GM21423 (cell line): ENCODE measurements at regions not wholly inside any gene's neighbourhood (a gene's known extent, or its start where the extent isn't known, plus 50 kb on each side); places are given as distances from the start of the nearest gene placed in this dataset.
"Not testable (repeated sequence)": the region's sequence is repeated elsewhere in the genome, so short reads cannot be mapped to it uniquely, and the experiment has no call there.

Source experiments
- ATAC-seq: cut with Tn5 transposase; IDR thresholded peaks from one replicate; pipeline ENCODE4 v1.9.1; 2021; ENCODE audit warnings: mild to moderate bottlenecking, moderate library complexity; ENCODE audit not compliant: unreplicated experiment

DNA sequence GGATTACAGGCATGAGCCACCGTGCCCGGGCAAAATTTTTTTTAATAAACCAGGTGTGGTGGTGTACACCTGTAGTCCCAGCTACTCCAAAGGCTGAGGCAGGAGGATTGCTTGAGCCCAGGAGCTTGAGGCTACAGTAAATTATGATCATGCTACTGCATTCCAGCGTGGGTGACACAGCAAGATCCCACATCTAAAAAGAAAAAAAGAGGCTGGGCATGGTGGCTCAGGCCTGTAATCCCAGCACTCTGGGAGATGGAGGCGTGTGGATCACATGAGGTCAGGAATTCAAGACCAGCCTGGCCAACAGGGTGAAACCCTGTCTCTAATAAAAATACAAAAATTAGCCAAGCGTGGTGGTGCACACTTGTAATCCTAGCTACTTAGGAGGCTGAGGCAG lies 125.6 kb downstream of the ZNF281 start:
- not testable (repeated sequence) for ATAC-seq

DNA sequence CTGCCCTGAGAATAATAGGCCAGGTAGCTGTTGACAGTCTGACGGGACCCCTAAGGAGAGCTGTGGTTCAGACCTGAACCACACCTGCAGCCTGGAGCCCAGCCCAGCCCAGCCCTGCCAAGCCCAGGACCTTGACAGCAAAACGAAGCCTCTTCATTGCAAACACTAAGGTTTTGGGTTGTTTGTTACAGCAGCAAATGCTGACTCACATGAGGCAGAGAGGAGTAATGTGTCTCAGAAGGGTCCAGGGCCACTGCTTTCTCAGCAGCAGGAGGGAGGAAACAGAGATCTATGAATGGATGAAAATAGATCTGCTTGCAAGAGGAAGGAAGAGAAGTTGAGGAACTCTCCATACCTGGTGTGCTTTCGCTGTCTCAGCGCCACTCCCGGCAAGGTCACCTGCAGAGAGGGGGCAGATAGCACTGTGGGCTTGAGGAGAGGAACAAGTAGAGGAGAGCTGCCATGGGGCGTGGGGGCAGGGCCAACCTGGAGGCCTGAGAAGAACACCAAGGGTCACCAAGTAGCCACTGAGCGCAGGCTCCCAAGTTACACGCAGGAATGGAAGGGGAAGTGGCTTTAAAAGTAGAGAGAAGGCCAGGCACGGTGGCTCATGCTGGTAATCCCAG lies 127.2 kb downstream of the ZNF281 start:
- no peak for ATAC-seq

DNA sequence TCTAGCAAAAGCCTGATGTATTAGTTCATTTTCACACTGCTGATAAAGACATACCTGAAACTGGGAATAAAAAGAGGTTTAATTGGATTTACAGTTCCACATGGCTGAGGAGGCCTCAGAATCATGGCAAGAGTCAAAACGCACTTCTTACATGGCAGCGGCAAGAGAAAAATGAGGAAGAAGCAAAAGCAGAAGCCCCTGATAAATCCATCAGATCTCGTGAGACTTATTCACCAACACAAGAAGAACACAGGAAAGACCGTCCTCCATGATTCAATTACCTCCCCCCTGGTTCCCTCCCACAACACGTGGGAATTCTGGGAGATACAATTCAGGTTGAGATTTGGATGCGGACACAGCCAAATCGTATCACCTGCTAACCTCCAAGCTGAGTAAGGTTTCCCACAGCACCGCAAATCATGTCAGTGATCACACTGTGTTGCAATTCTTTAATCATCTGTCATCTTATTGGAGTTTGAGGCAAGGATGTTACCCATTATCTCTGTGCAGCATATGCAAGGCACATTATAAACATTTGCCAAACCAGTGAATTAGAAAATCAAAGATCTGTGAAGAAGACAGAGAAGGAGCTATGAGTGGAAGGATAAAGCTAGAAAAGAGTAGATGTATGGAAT lies 128.5 kb downstream of the ZNF281 start:
- ATAC-seq: no peak

DNA sequence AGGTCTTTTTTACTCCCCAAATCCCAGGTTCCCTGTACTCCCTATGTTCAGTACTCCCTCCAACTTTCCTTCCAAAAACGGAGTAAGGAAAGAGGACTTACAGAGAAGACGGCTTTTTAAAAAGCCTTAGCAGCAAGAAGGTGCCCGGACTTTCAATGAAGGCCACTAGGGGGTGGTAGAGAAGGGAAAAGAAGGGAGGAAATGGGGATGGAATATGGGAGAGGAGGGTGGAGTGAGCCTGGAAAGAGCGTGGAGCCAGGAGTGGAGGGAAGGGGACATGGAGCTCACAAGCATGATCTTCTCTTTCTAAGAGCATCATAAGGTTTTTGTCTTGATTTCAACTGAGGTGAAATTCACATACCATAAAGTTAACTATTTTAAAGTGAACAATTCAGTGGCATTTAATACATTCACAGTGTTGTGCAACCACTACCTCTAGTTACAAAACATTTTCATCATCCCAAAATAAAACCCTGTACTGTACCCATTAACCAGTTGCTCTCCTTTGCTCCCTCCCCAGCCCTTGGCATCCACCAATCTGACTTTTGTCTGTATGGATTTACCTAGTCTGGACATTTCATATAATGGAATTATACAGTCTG lies 129.9 kb downstream of the ZNF281 start:
- ATAC-seq: no peak

DNA sequence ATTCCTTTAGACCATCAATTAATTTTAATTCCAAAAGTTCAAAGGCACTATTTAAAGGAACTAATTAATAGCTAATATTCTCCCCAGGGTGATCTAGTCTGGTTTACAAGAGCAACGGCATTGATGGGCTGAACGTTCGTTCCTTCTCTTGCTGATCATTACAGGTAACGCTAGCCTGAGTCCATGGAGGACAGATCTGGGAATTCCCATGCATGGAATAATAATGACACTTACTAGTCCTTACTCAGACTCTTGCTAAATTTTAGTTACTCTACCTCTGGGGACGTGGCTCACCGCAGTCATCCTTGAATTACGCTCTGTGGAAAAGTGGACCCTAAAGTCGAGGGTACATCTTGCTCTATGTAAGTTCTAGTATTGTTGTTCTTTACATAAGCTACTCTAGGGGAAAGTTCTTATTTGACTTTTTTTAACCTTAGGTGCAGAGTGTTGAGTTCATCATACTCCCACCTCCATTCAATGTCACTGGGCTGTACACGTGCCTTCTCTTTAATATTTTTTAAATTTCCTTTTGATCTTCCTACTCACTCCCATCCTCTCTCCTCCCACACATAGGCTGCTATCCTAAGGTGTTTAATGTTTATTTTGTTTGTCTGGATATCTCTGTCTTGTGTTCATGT lies 133.9 kb downstream of the ZNF281 start:
- ATAC-seq: no peak

DNA sequence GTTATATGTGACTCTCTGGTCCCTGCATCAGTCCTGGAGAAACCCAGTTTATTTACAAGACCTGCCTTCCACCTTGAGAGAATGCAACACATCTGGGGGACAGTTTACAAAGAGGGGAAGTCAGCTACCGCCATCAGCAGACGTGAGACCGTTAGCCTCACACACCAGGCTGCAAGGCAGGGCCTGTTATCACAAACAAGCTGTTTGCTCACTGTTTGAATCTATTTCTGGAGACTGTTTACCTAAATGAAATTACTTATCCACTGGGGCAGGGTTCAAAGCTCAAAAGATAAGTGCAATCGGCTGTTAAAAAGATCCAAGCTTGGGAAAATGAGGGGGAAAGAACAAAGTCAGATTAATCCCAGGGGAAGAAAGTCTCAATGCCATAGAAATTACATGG lies 134.4 kb downstream of the ZNF281 start:
- no peak for ATAC-seq

DNA sequence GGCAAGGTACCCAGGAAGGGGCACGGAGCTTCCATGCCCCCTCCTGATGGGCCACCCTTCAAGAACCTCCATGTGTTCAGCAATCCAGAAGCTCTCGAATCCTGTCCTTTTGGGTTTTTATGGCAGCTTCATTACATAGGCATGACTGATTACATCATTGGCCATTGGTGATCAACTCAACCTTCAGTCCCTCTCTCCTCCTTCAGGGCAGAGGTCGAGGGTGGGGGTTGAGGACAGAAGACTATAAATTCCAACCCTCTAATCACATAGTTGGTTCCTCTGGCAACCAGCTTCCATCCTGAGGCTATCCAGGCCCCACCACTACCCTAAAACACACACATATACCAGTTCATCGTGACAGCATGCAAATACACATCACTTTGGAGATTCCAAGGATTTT lies 135.7 kb downstream of the ZNF281 start:
- ATAC-seq: no peak

DNA sequence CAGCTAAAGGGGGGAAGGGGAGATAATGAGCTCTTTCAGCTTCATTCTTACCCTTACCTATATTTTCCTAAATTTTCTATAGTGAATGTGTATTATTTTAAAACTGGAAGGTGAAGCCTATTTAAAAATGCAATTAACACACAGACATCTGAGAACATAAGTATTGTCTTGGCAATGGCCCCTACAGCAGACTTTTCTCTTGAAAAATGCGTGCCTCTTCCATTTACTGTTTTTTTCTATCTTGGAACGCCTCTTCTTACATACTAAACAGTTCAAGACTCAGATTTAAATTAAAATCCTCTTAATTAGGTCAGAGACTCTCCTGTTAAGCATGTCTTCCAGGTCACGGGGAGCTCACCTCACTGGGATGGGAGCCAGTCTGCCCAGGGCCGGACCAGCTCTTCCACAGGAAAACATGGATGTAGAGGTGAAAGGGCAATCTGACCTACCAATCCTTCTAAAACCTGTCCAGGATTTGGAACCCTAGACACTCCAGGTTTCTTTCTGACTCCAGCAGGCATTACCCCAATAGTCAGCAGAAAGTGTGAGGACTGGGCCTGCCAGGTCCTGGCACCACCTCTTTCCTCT lies 137.3 kb downstream of the ZNF281 start:
- ATAC-seq: no peak

DNA sequence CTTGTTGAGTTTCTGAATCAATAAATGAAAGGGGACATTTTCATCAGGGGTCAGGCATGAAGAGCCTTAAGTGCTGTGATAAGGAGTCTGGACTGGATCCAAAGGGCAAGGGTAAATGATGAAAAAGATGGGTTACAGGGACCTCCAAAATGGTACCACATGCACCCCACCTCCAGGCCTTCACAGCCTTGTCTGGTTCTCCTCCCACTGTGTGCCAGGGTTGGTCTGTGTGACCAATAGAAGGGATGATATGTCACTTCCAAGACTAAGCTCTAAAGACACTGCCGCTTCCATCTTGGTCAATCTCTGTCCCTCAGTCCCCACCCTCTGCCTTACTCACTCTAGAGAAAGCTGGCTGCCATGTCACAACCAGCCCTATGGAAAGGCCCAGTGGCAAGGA lies 140.6 kb downstream of the ZNF281 start:
- no peak for ATAC-seq

DNA sequence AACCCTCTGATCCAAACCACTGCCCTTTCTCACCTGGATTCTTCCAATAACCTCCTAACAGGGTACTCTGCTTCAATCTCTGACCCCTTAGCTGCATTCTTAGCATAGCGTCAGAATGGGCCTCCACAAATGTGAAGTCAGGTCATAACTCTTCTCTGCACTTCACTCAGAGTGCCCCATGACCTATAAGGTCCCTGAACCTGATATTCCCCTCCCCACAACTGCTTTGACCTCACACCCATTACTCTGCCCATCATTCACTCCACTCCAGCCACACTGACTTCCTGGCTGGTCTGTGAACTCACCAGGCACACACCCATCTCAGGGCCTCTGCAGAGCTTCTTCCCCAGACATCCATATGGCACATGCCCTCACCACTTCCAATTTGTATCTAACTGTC lies 141.9 kb downstream of the ZNF281 start:
- no peak for ATAC-seq

DNA sequence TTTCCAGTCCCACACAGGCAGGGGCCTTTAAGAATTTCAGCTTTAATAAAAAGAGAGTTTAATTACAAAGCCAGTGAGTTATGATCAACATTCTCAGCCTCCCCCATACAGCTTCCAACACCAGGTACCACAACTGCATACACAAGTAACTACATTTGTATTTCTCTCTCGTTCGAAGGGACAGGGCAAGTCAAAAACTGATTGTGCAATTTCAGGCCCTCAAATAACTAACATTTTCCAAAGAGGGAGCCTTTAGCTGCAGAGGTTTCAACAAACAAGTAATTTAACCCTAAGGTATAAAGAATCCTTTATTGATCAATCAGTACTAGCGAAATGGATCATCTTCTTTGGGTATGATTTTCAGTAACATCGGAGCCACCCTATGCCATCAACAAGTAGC lies 142.4 kb downstream of the ZNF281 start:
- no peak for ATAC-seq

DNA sequence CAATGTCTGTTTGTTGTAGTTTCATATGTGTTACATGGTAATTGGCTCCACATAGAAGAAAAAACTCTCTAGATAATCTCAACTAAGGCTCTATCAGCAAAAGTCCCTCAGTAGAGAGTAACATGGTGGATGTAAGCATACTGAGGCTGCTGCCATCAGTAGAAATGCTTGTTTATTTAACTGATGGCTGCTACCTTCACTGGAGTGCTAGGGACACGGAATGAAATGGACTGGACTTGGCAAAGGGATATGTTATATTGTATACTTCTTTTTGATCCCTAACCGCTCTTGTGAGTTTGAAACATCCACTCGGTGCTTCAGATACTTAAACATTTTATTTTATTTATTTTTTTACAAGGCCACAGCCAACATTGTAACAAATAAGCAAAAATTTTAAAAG lies 143.0 kb downstream of the ZNF281 start:
- no peak for ATAC-seq

DNA sequence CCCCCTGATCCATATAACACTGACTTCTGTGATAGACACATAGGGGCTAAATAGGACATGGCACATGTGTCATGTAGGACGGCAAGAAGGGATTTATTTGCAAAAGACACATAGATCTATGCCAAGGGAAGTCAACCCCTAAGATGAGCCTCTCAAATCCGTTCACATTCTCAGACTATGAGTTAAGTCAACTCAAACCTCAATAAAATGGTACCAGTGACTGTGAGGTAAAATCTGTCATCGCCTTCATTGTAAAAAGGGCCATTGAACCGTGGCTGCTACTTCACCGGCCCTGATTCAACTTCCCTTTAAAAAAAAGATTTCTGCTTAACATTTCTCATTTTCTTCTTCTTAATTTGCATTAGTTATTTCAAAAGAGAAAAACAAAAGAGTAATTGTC lies 144.0 kb downstream of the ZNF281 start:
- ATAC-seq: no peak

DNA sequence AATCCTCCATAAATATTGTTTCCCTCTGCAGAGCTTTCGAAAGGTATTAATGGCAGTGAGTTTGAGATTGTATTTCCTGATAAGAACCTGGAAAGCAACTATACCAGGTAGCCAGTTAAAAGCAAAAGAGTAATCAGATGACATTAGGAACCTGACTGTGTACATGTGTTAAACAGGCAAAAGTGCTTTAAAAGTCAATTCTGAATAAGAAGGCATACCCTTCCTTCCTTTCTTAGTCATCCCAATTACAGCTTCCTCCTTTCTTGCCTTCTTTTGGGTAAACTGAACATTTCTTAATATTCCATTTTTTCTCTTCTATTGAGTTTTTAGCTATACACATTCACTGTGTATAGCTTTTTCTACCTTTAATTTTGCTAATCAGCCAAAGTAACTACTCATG lies 144.7 kb downstream of the ZNF281 start:
- no peak for ATAC-seq

DNA sequence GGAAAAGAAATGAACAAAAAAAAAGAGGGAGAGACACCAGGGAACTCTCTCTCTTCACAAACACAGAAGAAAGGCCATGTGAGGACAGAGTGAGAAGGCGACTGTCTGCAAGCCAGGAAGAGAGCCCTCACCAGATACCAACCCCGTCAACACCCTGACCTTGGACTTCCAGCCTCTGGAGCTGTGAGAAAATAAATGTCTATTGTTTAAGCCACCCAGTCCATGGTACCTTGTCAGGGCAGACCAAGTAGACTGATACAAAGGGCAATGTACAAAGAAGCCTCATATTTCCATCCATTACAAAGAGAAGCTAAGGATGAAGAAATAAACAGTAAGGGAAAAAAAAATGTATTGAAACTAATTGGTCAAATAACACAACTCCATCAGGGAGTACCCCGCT lies 146.6 kb downstream of the ZNF281 start:
- ATAC-seq: no peak

DNA sequence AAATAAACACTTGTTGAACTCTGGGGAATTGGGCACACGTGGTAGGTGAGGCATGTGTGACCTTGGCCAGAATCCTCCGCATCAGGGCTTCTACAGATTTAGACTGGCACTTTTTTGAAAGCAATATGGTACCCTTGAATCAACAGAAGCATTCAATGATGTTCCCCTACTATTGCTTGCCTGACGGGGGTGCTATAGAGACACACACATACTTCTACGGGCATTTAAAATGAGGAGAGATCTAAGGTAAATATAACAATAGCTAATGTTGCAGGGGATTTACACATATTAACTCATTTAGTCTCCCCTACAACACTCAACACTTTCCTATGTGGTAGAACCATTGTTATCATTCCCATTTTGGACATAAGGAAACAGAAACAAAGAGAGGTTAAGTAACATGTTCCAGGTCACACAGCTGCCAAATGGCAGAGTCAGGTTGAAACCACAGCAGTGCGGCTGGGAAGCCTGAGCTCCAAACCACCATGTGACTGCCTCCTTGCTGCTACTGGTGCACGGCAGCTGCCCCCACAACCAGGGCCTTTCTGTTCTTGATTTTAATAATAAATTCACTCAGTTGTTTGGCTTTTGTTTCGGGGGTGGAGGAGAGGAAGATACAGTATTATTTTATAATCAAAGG lies 147.4 kb downstream of the ZNF281 start:
- peak; percentile 75 for ATAC-seq

DNA sequence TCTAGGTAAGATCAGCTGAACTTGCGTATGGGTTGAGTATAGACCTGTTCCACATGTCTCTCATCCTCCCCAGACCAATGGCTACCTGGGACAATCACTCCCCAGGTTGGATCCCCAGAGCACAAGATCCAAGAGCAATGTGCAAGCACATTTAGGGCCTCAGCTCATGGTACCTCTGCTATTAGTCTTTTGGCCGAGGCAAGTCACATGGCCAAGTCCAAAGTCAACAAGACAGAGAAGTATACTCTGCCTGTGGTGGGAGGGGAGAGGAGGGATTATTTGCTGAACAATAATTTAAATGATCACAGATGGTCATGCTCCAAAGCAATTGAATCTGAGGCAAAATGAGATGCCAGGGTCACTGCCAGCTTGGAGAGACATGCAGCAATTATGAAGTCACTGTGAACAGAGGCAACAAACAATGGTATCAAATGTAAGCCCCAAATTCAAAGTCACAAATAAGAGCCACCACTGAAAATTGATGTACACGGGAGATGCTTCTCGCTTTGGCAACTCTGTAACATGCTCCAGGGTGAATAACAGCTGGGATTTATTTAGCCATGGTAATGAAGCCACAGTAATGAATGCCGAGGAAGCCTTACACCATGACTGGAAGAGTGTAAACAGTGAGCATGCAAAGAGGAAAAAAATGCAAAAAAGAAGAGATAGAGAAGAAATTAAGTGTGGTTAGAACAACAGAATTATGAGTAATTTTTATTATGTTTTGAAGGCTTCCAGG lies 149.1 kb downstream of the ZNF281 start:
- no peak for ATAC-seq

DNA sequence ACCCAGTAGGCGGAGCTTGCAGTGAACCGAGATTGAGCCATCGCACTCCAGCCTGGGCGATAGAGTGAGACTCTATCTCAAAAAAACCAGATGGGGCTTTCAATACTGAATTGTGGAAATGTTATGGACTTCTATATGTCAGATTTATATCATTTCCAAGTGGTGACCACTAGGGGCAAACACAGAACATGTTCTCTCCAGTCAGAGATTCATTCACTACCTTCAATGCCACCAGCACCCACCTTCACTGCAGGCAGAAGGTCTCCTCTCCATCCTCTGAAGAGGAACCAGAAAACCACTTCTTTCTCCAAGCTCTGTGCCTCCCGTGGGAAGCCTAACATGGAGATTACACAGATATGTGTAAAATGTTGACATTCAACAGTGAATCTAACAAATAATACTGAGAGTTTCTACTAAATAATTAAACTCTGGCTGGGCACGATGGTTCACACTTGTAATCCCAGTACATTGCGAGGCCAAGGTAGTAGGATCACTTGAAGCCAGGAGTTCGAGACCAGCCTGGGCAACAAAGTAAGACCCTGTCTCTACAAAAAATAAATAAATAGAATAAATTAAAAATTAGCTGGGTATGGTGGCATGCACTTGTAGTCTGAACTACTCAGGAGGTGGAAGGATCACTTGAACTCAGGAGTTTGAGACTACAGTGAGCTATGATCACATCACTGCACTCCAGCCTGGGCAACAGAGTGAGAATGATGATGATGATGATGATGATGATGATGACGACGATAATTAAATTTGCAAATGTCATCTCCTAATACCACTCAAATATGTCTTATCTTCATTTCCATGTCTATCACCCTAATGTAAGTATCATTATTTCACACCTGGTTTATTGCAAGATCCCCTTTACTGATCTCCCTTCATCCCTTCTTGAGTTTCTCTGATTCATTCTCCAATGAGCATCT lies 151.1 kb downstream of the ZNF281 start:
- ATAC-seq: no peak

DNA sequence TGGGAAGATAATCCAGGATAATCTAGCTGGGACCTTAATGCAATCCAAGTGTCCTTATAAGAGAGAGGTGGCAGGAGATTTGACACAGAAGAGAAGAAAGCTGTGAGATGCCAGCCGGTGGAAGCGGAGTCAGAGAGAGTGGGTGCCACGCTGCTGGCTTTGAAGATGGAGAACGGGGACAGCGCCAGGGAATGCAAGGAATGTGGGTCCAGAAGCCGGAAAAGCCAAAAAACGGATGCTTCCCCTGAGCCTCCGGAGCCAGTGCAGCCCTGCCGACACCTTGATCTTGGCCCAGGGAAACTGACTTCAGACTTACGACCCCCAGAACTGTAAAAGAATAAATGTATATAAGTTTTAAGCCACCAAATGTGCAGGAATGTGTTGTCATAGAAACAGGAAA lies 152.6 kb downstream of the ZNF281 start:
- no peak for ATAC-seq

DNA sequence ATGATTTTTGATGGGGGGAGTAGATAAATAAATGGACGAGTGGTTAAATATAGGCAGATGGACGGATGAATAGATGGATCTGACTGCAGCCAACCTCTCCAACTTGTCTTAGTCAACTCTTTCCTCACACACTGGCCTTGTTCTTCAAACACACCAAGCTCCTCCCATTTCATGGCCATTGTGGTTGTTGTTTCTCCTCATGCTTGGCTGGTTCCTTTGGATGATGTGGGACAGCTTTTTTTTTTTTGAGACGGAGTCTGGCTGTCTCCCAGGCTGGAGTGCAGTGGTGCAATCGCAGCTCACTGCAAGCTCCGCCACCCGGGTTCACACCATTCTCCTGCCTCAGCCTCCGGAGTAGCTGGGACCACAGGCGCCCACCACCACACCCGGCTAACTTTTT lies 155.2 kb downstream of the ZNF281 start:
- not testable (repeated sequence) for ATAC-seq
